GM19043 (cell line): ENCODE measurements at regions not wholly inside any gene's neighbourhood (a gene's known extent, or its start where the extent isn't known, plus 50 kb on each side); places are given as distances from the start of the nearest gene placed in this dataset.

Source experiments
- ATAC-seq: cut with Tn5 transposase; IDR thresholded peaks from one replicate; pipeline ENCODE4 v1.9.1; 2021; ENCODE audit warnings: low read depth; ENCODE audit not compliant: unreplicated experiment

- ATAC-seq = no peak
Measured at GRCh38 chr14:44030831-44031383, 476.2 kb downstream of the FSCB start.

- ATAC-seq = no peak
Measured at GRCh38 chr14:44029933-44030332, 477.1 kb downstream of the FSCB start.

- no peak for ATAC-seq
Measured at GRCh38 chr14:44027397-44027796, 479.7 kb downstream of the FSCB start.

DNA sequence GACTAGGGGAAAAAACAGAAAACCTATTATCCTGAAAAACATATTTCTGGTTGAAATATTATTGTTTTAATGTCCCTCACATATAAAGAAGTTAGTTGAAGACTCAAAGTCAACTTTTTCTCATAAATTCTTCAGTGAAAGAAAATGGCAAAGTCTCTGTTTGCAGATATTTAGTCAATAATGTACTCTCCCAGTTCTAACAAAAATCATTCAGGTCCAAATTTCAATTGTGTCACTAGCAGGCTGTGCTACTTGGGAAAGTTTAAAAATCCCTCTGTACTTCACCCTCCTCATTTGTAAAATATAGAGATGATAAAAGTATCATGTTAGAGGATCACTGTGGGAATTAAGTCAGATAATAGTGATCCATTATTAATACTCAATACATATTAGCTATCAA is 496.5 kb downstream of the FSCB start:
- ATAC-seq = no peak

- ATAC-seq = no peak
Measured at GRCh38 chr14:44010071-44010470, 497.0 kb downstream of the FSCB start.

DNA sequence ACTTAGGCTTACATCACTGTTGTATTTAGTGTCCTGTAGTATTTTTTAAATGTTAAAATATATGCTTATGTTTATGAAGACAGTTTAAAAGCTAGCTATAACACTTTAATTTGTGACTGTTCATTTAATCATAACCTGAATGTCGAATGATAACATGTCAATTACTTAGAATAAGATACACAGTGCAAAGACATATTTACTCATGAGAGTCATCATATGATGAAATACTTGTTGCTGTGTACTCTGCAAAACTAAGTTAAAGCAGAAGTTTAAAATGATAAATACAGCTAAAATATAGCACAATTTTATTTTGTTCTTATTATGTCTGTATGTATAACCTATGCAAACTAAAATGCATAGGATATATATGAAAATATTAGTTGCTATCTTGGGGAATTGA is 497.4 kb downstream of the FSCB start:
- no peak for ATAC-seq

GRCh38 chr14:43988989-43989388 is 518.1 kb downstream of the FSCB start:
- no peak for ATAC-seq

GRCh38 chr14:43983721-43984120 is 523.4 kb downstream of the FSCB start:
- no peak for ATAC-seq

GRCh38 chr14:43981135-43981768 is 525.8 kb downstream of the FSCB start:
- ATAC-seq = no peak

DNA sequence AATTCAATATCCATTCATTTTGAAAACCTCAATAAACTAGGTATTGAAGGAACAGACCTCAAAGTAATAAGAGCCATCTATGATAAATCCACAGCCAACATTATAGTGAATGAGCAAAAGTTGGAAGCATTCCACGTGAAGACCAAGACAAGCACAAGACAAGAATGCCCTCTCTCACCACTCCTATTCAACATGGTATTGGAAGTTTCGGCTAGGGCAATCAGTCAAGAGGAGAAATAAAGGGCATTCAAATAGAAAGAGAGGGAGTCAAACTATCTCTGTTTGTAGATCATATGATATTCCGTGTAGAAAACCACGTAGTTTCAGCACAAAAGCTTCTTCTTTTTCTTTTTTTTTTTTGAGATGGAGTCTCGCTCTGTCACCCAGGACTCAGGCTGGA is 550.3 kb downstream of the FSCB start:
- no peak for ATAC-seq

GRCh38 chr14:43949400-43949799 is 557.7 kb downstream of the FSCB start:
- no peak for ATAC-seq

DNA sequence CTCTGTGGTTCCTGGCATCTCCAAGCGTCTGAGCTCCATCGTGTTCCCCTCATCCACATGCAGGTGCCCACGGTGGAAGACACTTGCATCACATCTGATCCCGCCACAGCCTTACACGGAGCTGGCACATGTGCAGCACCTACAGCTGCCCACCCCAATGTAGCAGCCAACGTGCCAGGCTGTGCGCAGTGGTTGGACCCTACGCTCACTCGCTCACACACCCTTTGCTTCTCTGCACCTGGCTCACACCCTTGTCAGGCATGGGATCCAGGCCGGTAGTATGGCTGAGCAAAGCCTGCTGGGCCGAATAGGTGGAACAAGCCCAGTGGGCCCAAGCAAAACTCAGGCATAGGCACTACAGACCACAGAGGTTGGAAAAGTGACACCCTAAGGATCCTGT is 567.2 kb downstream of the FSCB start:
- ATAC-seq = no peak

DNA sequence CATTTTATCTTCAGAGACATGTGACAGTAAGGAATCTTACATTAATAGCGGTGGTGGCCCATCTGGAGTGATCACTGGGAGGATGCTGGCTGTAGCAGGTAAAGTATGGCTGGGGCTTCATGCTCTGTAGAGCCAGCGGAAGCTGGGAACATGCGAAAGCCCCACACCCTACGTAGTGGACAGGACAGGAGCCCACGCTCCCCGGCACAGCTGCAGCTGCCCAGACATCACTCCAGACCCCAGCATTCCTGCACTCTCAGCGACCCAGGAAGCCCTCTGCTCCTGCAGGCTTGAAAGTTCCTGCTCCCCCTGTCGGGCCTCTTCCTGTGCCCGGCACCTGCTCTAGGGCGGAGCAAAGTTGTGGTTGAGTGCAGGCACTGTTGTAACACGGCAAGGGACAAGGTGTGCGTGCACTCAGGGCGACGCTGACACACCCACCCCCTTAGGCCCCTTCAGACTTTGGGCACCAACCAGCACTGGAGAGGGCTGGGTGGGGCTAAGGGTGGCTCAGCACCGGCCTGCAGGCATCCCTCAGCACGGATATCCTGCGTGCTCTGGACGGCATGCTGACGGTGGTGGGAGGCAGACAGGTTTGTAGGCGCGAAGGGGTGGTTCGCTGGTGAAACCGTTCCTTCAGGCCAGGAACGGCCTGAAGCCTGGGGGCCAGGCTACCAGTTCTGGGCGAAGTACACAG is 568.3 kb downstream of the FSCB start:
- no peak for ATAC-seq

DNA sequence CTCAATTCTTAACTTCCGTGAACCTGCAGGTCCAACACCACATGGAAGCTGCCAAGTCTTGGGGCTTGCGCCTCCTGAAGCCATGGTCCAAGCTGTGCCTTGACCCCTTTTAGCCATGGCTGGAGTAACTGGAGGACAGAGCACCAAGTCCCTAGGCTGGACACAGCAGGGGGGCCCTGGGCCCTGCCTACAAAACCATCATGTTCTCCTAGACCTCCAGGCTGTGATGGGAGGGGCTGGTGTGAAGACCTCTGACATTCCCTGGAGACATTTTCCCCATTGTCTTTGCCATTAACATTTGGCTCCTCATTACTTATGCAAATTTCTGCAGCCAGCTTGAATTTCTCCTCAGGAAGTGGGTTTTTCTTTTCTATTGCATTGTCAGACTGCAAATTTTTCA is 570.1 kb downstream of the FSCB start:
- no peak for ATAC-seq

- no peak for ATAC-seq
Measured at GRCh38 chr14:43934102-43934501, 573.0 kb downstream of the FSCB start.

- ATAC-seq = no peak
Measured at GRCh38 chr14:43914041-43914693, 592.9 kb downstream of the FSCB start.

GRCh38 chr14:43903209-43903608 is 603.9 kb downstream of the FSCB start:
- ATAC-seq = no peak

DNA sequence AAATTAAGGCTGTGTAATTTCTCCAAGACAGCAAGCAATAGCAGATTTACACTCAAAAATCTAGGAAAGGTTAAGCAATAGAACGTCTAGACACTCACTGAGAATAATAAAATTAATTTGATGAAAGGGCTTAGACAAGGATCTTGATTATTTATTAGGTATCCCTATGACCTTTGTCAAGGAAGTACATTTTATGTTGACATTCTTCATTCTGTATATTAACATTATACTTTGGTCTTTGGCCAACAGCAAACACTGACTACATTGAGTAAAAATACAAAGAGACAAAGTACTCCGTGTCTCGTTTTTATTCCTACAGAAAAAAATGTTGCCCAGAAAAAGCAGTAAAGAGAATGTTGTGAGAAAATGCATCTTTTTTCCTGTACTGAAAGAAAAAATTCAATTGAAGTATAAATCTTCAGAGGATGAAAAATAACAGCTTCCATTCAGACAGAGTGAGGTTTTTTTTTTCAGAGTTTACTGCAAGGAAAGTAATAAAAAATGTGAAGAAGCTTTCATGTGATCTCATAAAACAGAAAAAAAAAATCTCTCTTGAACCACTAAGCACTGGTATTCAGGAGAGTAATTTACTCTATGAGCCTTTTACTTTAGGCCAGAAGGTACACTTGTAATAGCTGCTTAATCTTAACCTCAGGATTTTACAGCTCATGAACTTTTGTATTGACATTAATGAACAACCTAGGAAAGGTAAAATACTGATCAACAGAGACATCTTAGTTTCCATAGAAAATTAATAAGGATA is 605.0 kb downstream of the FSCB start:
- ATAC-seq = no peak

DNA sequence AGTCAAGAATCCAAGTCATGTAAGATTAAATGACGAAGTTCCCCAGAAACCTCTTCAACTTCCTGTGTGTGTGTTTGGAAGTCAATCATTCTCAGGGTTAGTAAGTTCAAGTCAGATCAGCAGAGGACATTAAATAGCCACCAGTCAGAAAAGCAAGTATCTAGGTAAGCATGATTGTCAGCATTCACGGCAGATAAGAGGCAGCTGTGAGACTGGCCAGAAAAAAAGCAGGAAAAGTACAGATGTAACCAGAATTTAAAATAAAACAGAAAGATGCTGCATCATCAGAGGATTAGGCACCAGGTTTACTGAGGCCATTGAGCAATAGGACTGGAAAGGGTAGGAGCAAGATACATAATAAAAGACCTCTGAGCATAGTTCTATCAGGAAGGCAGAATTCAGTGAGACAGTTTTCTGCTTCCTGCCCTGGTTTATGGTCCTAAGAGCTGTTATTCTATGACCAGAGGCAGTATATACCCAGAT is 606.9 kb downstream of the FSCB start:
- ATAC-seq = no peak

DNA sequence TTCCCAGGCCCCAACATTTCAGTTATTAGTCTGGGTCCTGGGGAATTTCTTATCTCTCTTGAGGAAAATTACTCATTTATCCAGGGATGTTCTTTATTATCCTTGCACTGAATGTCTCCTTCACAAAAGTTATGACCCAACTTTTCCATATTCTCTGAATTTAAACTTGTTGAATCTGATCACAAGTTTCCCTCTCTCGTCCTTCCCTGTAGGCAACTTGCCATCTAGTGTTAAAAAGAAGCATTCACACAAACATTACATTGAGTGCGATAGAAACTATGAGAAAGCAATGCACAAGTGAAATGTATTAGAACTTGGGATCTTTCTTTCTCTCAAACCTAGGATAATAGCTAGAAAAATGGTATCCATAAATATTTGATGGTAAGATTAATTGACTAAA is 608.4 kb downstream of the FSCB start:
- no peak for ATAC-seq

DNA sequence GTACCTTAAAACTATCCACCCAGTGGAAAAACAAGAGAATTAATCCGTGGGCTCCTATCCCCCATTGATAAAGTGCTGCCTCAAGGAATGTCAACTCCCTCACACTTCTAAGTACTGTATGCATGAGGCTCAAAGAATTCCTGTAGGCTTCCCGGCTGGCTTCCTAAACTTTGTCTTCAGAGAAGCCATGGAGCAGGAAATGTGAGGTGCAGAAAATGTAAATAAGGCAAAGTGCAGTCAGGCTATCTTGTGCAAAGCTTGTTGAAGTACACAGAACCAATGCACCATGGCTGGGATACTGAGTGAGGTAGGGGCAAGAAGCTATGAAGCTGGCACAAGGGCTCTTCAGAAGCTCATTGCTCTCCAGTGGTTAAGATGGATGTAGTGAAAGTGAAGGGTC is 611.0 kb downstream of the FSCB start:
- ATAC-seq = no peak
